ENCODE measurements at regions not wholly inside any gene's neighbourhood (a gene's known extent, or its start where the extent isn't known, plus 50 kb on each side); places are given as distances from the start of the nearest gene placed in this dataset.

GRCh38 chr7:69434398-69434815, 163.9 kb upstream of the AUTS2 start:
- no peak for TF ChIP-seq RCOR1 (IDR thresholded peaks at IDR 0.05; ENCODE audit: insufficient replicate concordance, low read length)
- no peak for TF ChIP-seq RFX5 (IDR thresholded peaks at IDR 0.05; ENCODE audit: low read depth, low read length)
- TF ChIP-seq NFE2L2 (IDR thresholded peaks at IDR 0.05; ENCODE audit: low read depth, low read length), result no peak
- TF ChIP-seq RAD21 (IDR thresholded peaks at IDR 0.05; ENCODE audit: low read length), result no peak
- TF ChIP-seq, protein P1, sequence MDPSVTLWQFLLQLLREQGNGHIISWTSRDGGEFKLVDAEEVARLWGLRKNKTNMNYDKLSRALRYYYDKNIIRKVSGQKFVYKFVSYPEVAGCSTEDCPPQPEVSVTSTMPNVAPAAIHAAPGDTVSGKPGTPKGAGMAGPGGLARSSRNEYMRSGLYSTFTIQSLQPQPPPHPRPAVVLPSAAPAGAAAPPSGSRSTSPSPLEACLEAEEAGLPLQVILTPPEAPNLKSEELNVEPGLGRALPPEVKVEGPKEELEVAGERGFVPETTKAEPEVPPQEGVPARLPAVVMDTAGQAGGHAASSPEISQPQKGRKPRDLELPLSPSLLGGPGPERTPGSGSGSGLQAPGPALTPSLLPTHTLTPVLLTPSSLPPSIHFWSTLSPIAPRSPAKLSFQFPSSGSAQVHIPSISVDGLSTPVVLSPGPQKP (IDR thresholded peaks at IDR 0.05; ENCODE audit: borderline replicate concordance, low read depth, low read length), result no peak
- TF ChIP-seq, protein P2, sequence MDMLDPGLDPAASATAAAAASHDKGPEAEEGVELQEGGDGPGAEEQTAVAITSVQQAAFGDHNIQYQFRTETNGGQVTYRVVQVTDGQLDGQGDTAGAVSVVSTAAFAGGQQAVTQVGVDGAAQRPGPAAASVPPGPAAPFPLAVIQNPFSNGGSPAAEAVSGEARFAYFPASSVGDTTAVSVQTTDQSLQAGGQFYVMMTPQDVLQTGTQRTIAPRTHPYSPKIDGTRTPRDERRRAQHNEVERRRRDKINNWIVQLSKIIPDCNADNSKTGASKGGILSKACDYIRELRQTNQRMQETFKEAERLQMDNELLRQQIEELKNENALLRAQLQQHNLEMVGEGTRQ (IDR thresholded peaks at IDR 0.05; ENCODE audit: low read depth, low read length), result no peak
- TF ChIP-seq MXI1 (IDR thresholded peaks at IDR 0.05; ENCODE audit: borderline replicate concordance, low read depth, low read length), result no peak
- TF ChIP-seq MAZ (IDR thresholded peaks at IDR 0.05; ENCODE audit: borderline replicate concordance, low read depth, low read length), result no peak
- TF ChIP-seq CHD1 (IDR thresholded peaks at IDR 0.05; ENCODE audit: low read depth, low read length), result no peak
- TF ChIP-seq MAFK (IDR thresholded peaks at IDR 0.05; ENCODE audit: low read depth, low read length), result no peak
- TF ChIP-seq, protein P3, sequence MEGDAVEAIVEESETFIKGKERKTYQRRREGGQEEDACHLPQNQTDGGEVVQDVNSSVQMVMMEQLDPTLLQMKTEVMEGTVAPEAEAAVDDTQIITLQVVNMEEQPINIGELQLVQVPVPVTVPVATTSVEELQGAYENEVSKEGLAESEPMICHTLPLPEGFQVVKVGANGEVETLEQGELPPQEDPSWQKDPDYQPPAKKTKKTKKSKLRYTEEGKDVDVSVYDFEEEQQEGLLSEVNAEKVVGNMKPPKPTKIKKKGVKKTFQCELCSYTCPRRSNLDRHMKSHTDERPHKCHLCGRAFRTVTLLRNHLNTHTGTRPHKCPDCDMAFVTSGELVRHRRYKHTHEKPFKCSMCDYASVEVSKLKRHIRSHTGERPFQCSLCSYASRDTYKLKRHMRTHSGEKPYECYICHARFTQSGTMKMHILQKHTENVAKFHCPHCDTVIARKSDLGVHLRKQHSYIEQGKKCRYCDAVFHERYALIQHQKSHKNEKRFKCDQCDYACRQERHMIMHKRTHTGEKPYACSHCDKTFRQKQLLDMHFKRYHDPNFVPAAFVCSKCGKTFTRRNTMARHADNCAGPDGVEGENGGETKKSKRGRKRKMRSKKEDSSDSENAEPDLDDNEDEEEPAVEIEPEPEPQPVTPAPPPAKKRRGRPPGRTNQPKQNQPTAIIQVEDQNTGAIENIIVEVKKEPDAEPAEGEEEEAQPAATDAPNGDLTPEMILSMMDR (conservative IDR thresholded peaks at IDR 0.05; ENCODE audit: low read depth, low read length), result no peak
- TF ChIP-seq SMC3 (IDR thresholded peaks at IDR 0.05; ENCODE audit: low read depth, low read length), result no peak
- TF ChIP-seq FOS (IDR thresholded peaks at IDR 0.05; ENCODE audit: low read depth, low read length), result no peak
- no peaks in the 10 kb centered on the region for H4K20me1 ChIP-seq (ENCODE audit: insufficient read depth, low read length)
- H4K8ac ChIP-seq (ENCODE audit: low read depth in 2 of 2, low read length in 2 of 2), result no peak overlapping the region
- POLR2A ChIA-PET (ENCODE audit: unreplicated experiment), result no interaction called here
- DNase-seq, result no peak
- no peak overlapping the region for H3K56ac ChIP-seq (ENCODE audit: extremely low read depth, insufficient read depth, low read length)
- BruUV-seq (replicated peaks), result no TSS peak
- CTCF ChIA-PET, result no interaction called here
- no peak overlapping the region for H2AK9ac ChIP-seq (replicated peaks; ENCODE audit: low read depth, low read length, poor library complexity)
- no peak overlapping the region for H3K4me3 ChIP-seq (ENCODE audit: insufficient read depth, low read depth, low read length)
- no peaks in the 10 kb centered on the region for H3K36me3 ChIP-seq (ENCODE audit: control insufficient read depth, insufficient read depth, low read length)
- dilution Hi-C loops (cut with HindIII; ENCODE audit: low sequenced_read_pairs, unreplicated experiment), result no loop called here
- H3K79me1 ChIP-seq (ENCODE audit: low read depth in 1 of 2, low read length in 2 of 2), result no peaks in the 10 kb centered on the region
- H2BK15ac ChIP-seq (ENCODE audit: low read depth, low read length), result no peak overlapping the region
- H2BK120ac ChIP-seq (ENCODE audit: low read depth, low read length), result no peak overlapping the region
- H2AK5ac ChIP-seq (ENCODE audit: low read depth, low read length), result no peak overlapping the region
- intact Hi-C loops (cut with micrococcal nuclease), result no loop called here
- H2BK20ac ChIP-seq (ENCODE audit: low read depth, low read length), result no peak overlapping the region
- H2BK5ac ChIP-seq (ENCODE audit: low read depth, low read length, poor library complexity, severe bottlenecking), result no peak overlapping the region
- no peaks in the 10 kb centered on the region for H3K4me1 ChIP-seq (ENCODE audit: control insufficient read depth, insufficient read depth, low read length)
- H3K4me2 ChIP-seq (ENCODE audit: low read depth, low read length), result no peak overlapping the region
- H3K4ac ChIP-seq (ENCODE audit: low read depth, low read length), result no peak overlapping the region
- H3K27me3 ChIP-seq (ENCODE audit: control insufficient read depth, insufficient read depth, low read length), result no peaks in the 10 kb centered on the region
- H3K23ac ChIP-seq (ENCODE audit: low read depth, low read length), result no peak overlapping the region
- H2AFZ ChIP-seq (replicated peaks; ENCODE audit: low read length, poor library complexity), result no peak overlapping the region
- no peak for ATAC-seq (ENCODE audit: low read depth)
- no peak overlapping the region for H3K9ac ChIP-seq (ENCODE audit: low read depth, low read length)
- in situ Hi-C loops (cut with MboI; ENCODE audit: low sequenced_read_pairs), result no loop called here
- no peak overlapping the region for H3K14ac ChIP-seq (replicated peaks; ENCODE audit: low read depth, low read length)
- H3K27ac ChIP-seq (ENCODE audit: insufficient read depth, low read length), result no peak overlapping the region
- no peak overlapping the region for H3K18ac ChIP-seq (ENCODE audit: low read depth, low read length)
- no peak overlapping the region for H4K5ac ChIP-seq (ENCODE audit: low read depth, low read length)
- H3K9me1 ChIP-seq (ENCODE audit: insufficient read depth, low read length), result no peaks in the 10 kb centered on the region
- WGBS, 2 experiments (ENCODE audit: extremely low coverage in 2 of 2, insufficient read length in 1 of 2), result no CpG with 5 or more reads among the region's 5 CpGs
- H4K91ac ChIP-seq (ENCODE audit: insufficient read depth, low read depth, low read length), result no peak overlapping the region
- peaks cover 21% of the 10 kb centered on the region for H3K9me3 ChIP-seq (ENCODE audit: control insufficient read depth, insufficient read depth, low read length)

All from IMR-90 (cell line).